GM23338 (cell line): ENCODE measurements at regions not wholly inside any gene's neighbourhood (a gene's known extent, or its start where the extent isn't known, plus 50 kb on each side); places are given as distances from the start of the nearest gene placed in this dataset.

ENCODE experiments used
- ATAC-seq: fragments of 200-7000 bp; cut with Tn5 transposase; 3 replicates; pipeline ENCODE4 v1.9.1; 2020
- DNase-seq: peaks from one replicate; pipeline ENCODE4 v3.0.0-alpha.2; 2015; ENCODE audit warnings: low spot score
- H2AFZ ChIP-seq: fragments of 200-600 bp; sonication (generic); 2 replicates; pipeline ENCODE4 v1.8.0; 2016; ENCODE audit warnings: antibody characterized with exemption, mild to moderate bottlenecking, moderate library complexity
- H3F3A ChIP-seq: fragments of 200-600 bp; sonication (generic); replicated peaks from 2 replicates; pipeline ENCODE4 v1.8.0; 2017; ENCODE audit warnings: antibody characterized with exemption, mixed run types, low read depth
- H3K27ac ChIP-seq: fragments of 200-600 bp; sonication (generic); 2 replicates; pipeline ENCODE4 v1.6.1; 2016; ENCODE audit warnings: low read depth
- H3K27me3 ChIP-seq: fragments of 200-600 bp; sonication (generic); 2 replicates; pipeline ENCODE4 v1.8.0; 2016; ENCODE audit warnings: mild to moderate bottlenecking, mixed run types, moderate library complexity; ENCODE audit not compliant: insufficient read depth
- H3K36me3 ChIP-seq: fragments of 200-600 bp; sonication (generic); 2 replicates; pipeline ENCODE4 v1.8.0; 2016; ENCODE audit warnings: mild to moderate bottlenecking; ENCODE audit not compliant: insufficient read depth
- H3K4me1 ChIP-seq: fragments of 200-600 bp; sonication (generic); 2 replicates; pipeline ENCODE4 v1.8.0; 2016; ENCODE audit warnings: mild to moderate bottlenecking, moderate library complexity; ENCODE audit not compliant: insufficient read depth
- H3K4me2 ChIP-seq: fragments of 200-600 bp; sonication (generic); 2 replicates; pipeline ENCODE4 v1.7.1; 2017; ENCODE audit warnings: mixed run types
- H3K4me3 ChIP-seq: fragments of 200-600 bp; sonication (generic); 2 replicates; pipeline ENCODE4 v1.6.1; 2016; ENCODE audit warnings: mixed run types
- H3K79me2 ChIP-seq: fragments of 200-600 bp; sonication (generic); replicated peaks from 2 replicates; pipeline ENCODE4 v1.8.0; 2017; ENCODE audit warnings: mild to moderate bottlenecking; ENCODE audit not compliant: insufficient read depth
- H3K9me2 ChIP-seq: fragments of 200-600 bp; sonication (generic); 2 replicates; pipeline ENCODE4 v1.8.0; 2017; ENCODE audit not compliant: insufficient read depth
- H4K20me1 ChIP-seq: fragments of 200-600 bp; sonication (generic); replicated peaks from 2 replicates; pipeline ENCODE4 v1.8.0; 2017; ENCODE audit warnings: mild to moderate bottlenecking; ENCODE audit not compliant: insufficient read depth
- H3K27ac Mint-ChIP-seq: 2 replicates; pipeline ENCODE4 v1.8.0; 2020; ENCODE audit warnings: inconsistent platforms, mild to moderate bottlenecking, moderate library complexity, mixed read lengths
- H3K27me3 Mint-ChIP-seq: 3 replicates; pipeline ENCODE4 v1.8.0; 2022; ENCODE audit warnings: low read depth, mild to moderate bottlenecking, moderate library complexity, mixed read lengths, inconsistent platforms; ENCODE audit not compliant: insufficient read depth, poor library complexity
- H3K36me3 Mint-ChIP-seq: 3 replicates; pipeline ENCODE4 v1.8.0; 2021; ENCODE audit warnings: low read depth, mild to moderate bottlenecking, inconsistent platforms, moderate library complexity, mixed read lengths
- H3K4me1 Mint-ChIP-seq: 3 replicates; pipeline ENCODE4 v1.8.0; 2020; ENCODE audit warnings: mild to moderate bottlenecking, inconsistent platforms, mixed read lengths
- H3K4me3 Mint-ChIP-seq: 3 replicates; pipeline ENCODE4 v1.8.0; 2021; ENCODE audit warnings: moderate library complexity, mild to moderate bottlenecking, inconsistent platforms, mixed read lengths
- H3K9me3 Mint-ChIP-seq: 3 replicates; pipeline ENCODE4 v1.8.0; 2020; ENCODE audit warnings: moderate library complexity, mild to moderate bottlenecking, inconsistent platforms, mixed read lengths
- CREB1 ChIP-seq: fragments of 250-450 bp; sonication (Bioruptor Pico); IDR thresholded peaks from 2 replicates; pipeline ENCODE4 v1.5.0; 2020; ENCODE audit warnings: low read depth, mild to moderate bottlenecking, moderate library complexity
- CTCF ChIP-seq, 2 experiments: fragments of 200-600 bp in 1 of 2; sonication (generic) in 1 of 2; conservative IDR thresholded peaks; 2 replicates each; pipeline versions ENCODE4 v1.5.1 to v1.6.1; 2016 to 2017; ENCODE audit warnings: antibody characterized with exemption in 2 of 2, low read depth in 2 of 2, mild to moderate bottlenecking in 2 of 2, moderate library complexity in 1 of 2
- ETS1 ChIP-seq: IDR thresholded peaks from 2 replicates; pipeline ENCODE4 v1.6.1; 2016; ENCODE audit warnings: antibody characterized with exemption
- EZH2 ChIP-seq: fragments of 200-600 bp; sonication (generic); IDR thresholded peaks from one replicate; pipeline ENCODE4 v1.8.0; 2017; ENCODE audit warnings: antibody characterized with exemption, mild to moderate bottlenecking, low read depth; ENCODE audit not compliant: unreplicated experiment
- EZH2phosphoT487 ChIP-seq: fragments of 200-600 bp; sonication (generic); IDR thresholded peaks from one replicate; pipeline ENCODE4 v1.8.1; 2018; ENCODE audit warnings: antibody characterized with exemption; ENCODE audit not compliant: unreplicated experiment
- JUNB ChIP-seq: IDR thresholded peaks from one replicate; pipeline ENCODE4 v1.6.1; 2016; ENCODE audit warnings: antibody characterized with exemption; ENCODE audit not compliant: unreplicated experiment
- NANOG ChIP-seq: IDR thresholded peaks from 2 replicates; pipeline ENCODE4 v1.6.1; 2016; ENCODE audit warnings: antibody characterized with exemption, borderline replicate concordance
- POLR2AphosphoS5 ChIP-seq: IDR thresholded peaks from 2 replicates; pipeline ENCODE4 v1.6.1; 2016; ENCODE audit warnings: antibody characterized with exemption, low read depth
- REST ChIP-seq: IDR thresholded peaks from one replicate; pipeline ENCODE4 v1.6.1; 2018; ENCODE audit warnings: antibody characterized with exemption; ENCODE audit not compliant: unreplicated experiment
- STAT1 ChIP-seq: IDR thresholded peaks from one replicate; pipeline ENCODE4 v1.6.1; 2016; ENCODE audit warnings: antibody characterized with exemption; ENCODE audit not compliant: unreplicated experiment
- ZNF114 ChIP-seq: fragments of 250-450 bp; sonication (Bioruptor Pico); IDR thresholded peaks from 2 replicates; pipeline ENCODE4 v1.5.0; 2020; ENCODE audit warnings: mild to moderate bottlenecking, moderate library complexity
- ZNF331 ChIP-seq: fragments of 250-450 bp; sonication (Bioruptor Pico); IDR thresholded peaks from 2 replicates; pipeline ENCODE4 v1.5.0; 2020; ENCODE audit warnings: low read depth, mild to moderate bottlenecking, moderate library complexity
- ZNF462 ChIP-seq: fragments of 250-450 bp; sonication (Bioruptor Pico); IDR thresholded peaks from 2 replicates; pipeline ENCODE4 v1.5.0; 2020; ENCODE audit warnings: mild to moderate bottlenecking, moderate library complexity

GRCh38 chr2:57465067-57465466 lies 581.5 kb upstream of the VRK2 start:
- Histone ChIP-seq H3K27ac (no peak overlapping the region), H2AFZ (no peak overlapping the region), H4K20me1 (no peaks in the 10 kb centered on the region), H3K4me1 (no peaks in the 10 kb centered on the region), H3K4me3 (no peak overlapping the region), H3K79me2 (no peaks in the 10 kb centered on the region), H3K27me3 (no peaks in the 10 kb centered on the region), H3K4me2 (no peak overlapping the region), H3K36me3 (no peaks in the 10 kb centered on the region), H3F3A (no peaks in the 10 kb centered on the region), H3K9me2 (no peaks in the 10 kb centered on the region)
- Mint-ChIP-seq H3K27me3 (no peaks in the 10 kb centered on the region), H3K36me3 (no peaks in the 10 kb centered on the region), H3K4me3 (no peak overlapping the region), H3K4me1 (no peaks in the 10 kb centered on the region), H3K27ac (no peak overlapping the region), H3K9me3 (no peaks in the 10 kb centered on the region)
- ATAC-seq, result no peak
- no peak for DNase-seq
- TF ChIP-seq EZH2 (no peak), JUNB (no peak), CTCF (conservative IDR thresholded peaks at IDR 0.05; ENCODE audit: low read depth in 2 of 2) (no peak), NANOG (no peak), ETS1 (no peak), ZNF462 (no peak), CREB1 (CRISPR knock-in tag) (no peak), ZNF331 (no peak), EZH2phosphoT487 (no peak), POLR2AphosphoS5 (no peak), ZNF114 (no peak), STAT1 (no peak), REST (no peak)
